Common myeloid progenitor, CD34-positive (primary cell): ENCODE measurements at regions not wholly inside any gene's neighbourhood (a gene's known extent, or its start where the extent isn't known, plus 50 kb on each side); places are given as distances from the start of the nearest gene placed in this dataset.

Experiments
- CTCF ChIA-PET: fragments of 350-600 bp; sonication (Branson Sonifier 250); formaldehyde crosslinking; loops from one replicate; lab custom pipeline; 2021; ENCODE audit warnings: antibody characterized with exemption; lab: Charles Lee
- POLR2A ChIA-PET: fragments of 350-600 bp; sonication (Branson Sonifier 250); formaldehyde crosslinking; loops from one replicate; lab custom pipeline; 2021; ENCODE audit warnings: antibody characterized with exemption; lab: Charles Lee
- DNase-seq, 3 donors: peaks; one replicate each; pipeline versions ENCODE4 v3.0.0 to v3.0.0-alpha.2; 2013
- H3K27ac ChIP-seq, 2 experiments: 1 replicate in 1 of 2; 2 replicates in 1 of 2; pipeline ENCODE4 v1.7.0; 2013; ENCODE audit warnings: inconsistent platforms in 2 of 2, low read length in 2 of 2, mild to moderate bottlenecking in 2 of 2, low read depth in 1 of 2, moderate library complexity in 1 of 2; ENCODE audit not compliant: severe bottlenecking in 2 of 2, insufficient read depth in 1 of 2, poor library complexity in 1 of 2
- H3K27me3 ChIP-seq, 5 experiments: replicated peaks in 2 of 5; 1 replicate in 3 of 5; 2 replicates in 2 of 5; pipeline versions ENCODE4 v1.6.1 to v1.7.0; 2013; ENCODE audit warnings: low read length in 4 of 5, mild to moderate bottlenecking in 2 of 5, moderate library complexity in 2 of 5, inconsistent platforms in 1 of 5; ENCODE audit not compliant: insufficient read depth in 5 of 5, control insufficient read depth in 4 of 5
- H3K36me3 ChIP-seq, 4 experiments: 1 replicate in 2 of 4; 2 replicates in 2 of 4; pipeline versions ENCODE4 v1.6.1 to v1.7.0; 2013; ENCODE audit warnings: low read length in 3 of 4, control low read depth in 1 of 4, mild to moderate bottlenecking in 1 of 4; ENCODE audit not compliant: control insufficient read depth in 4 of 4, insufficient read depth in 4 of 4
- H3K4me1 ChIP-seq, 4 experiments: 1 replicate in 3 of 4; 2 replicates in 1 of 4; pipeline versions ENCODE4 v1.6.1 to v1.7.1; 2013; ENCODE audit warnings: low read length in 3 of 4, mild to moderate bottlenecking in 3 of 4, control low read depth in 1 of 4, inconsistent platforms in 1 of 4, moderate library complexity in 1 of 4; ENCODE audit not compliant: control insufficient read depth in 4 of 4, insufficient read depth in 4 of 4; ENCODE audit errors: control extremely low read depth in 1 of 4
- H3K4me3 ChIP-seq, 7 experiments: 1 replicate in 4 of 7; 2 replicates in 3 of 7; pipeline versions ENCODE4 v1.5.1 to v1.7.0; 2013; ENCODE audit warnings: mild to moderate bottlenecking in 7 of 7, low read length in 6 of 7, moderate library complexity in 6 of 7, inconsistent platforms in 2 of 7, low read depth in 2 of 7, control low read depth in 1 of 7; ENCODE audit not compliant: insufficient read depth in 4 of 7, control insufficient read depth in 1 of 7; ENCODE audit errors: extremely low read depth in 1 of 7
- H3K9me3 ChIP-seq, 5 experiments: 1 replicate in 4 of 5; 2 replicates in 1 of 5; pipeline versions ENCODE4 v1.6.1 to v1.7.1; 2013; ENCODE audit warnings: low read length in 4 of 5, mild to moderate bottlenecking in 2 of 5, inconsistent platforms in 1 of 5, low read depth in 1 of 5, moderate library complexity in 1 of 5; ENCODE audit not compliant: control insufficient read depth in 4 of 5, insufficient read depth in 2 of 5; ENCODE audit errors: control extremely low read depth in 1 of 5
- WGBS: methylation state at CpG from one replicate; pipeline ENCODE4 v1.1.5; 2013; ENCODE audit not compliant: insufficient coverage; 5-methylcytosine and 5-hydroxymethylcytosine counted together

GRCh38 chr5:145586661-145587307 lies 248.4 kb downstream of the PRELID2 start:
- 100% methylated on average over 2 of the region's 5 CpGs for WGBS
- no peak for DNase-seq
- Histone ChIP-seq H3K27ac (no peak overlapping the region), H3K27me3 (no peaks in the 10 kb centered on the region), H3K36me3 (no peaks in the 10 kb centered on the region), H3K9me3 (no peaks in the 10 kb centered on the region), H3K4me3 (no peak overlapping the region), H3K4me1 (no peaks in the 10 kb centered on the region)
- ChIA-PET POLR2A (no interaction called here), CTCF (no interaction called here)

- CTCF ChIA-PET, result no interaction called here
- Histone ChIP-seq H3K9me3 (peaks cover 0 to 6% (median 0%) of the 10 kb centered on the region in 5 experiments), H3K4me1 (no peaks in the 10 kb centered on the region), H3K4me3 (no peak overlapping the region), H3K36me3 (no peaks in the 10 kb centered on the region), H3K27ac (no peak overlapping the region), H3K27me3 (no peaks in the 10 kb centered on the region)
- 93% methylated on average over 3 of the region's 5 CpGs for WGBS
- no peak for DNase-seq
- POLR2A ChIA-PET, result no interaction called here
Measured at GRCh38 chr5:145585443-145586148, 249.5 kb downstream of the PRELID2 start.

- WGBS, result no CpG with 5 or more reads among the region's 1 CpG
- DNase-seq, result no peak
- Histone ChIP-seq H3K9me3 (peaks cover 0 to 24% (median 0%) of the 10 kb centered on the region in 5 experiments), H3K4me3 (no peak overlapping the region), H3K4me1 (no peaks in the 10 kb centered on the region), H3K27ac (no peak overlapping the region), H3K36me3 (no peaks in the 10 kb centered on the region), H3K27me3 (no peaks in the 10 kb centered on the region)
- ChIA-PET POLR2A (no interaction called here), CTCF (no interaction called here)
Measured at GRCh38 chr5:145579301-145579700, 255.8 kb downstream of the PRELID2 start.

- ChIA-PET CTCF (no interaction called here), POLR2A (no interaction called here)
- Histone ChIP-seq H3K27ac (no peak overlapping the region), H3K4me3 (no peak overlapping the region), H3K36me3 (no peaks in the 10 kb centered on the region), H3K4me1 (no peaks in the 10 kb centered on the region), H3K9me3 (peaks cover 0 to 21% (median 3%) of the 10 kb centered on the region in 5 experiments), H3K27me3 (no peaks in the 10 kb centered on the region)
- 90% methylated on average over 2 of the region's 3 CpGs for WGBS
- DNase-seq, result no peak
Measured at GRCh38 chr5:145574889-145575573, 260.1 kb downstream of the PRELID2 start.

- H3K9me3 ChIP-seq, result peaks cover 0 to 2% (median 0%) of the 10 kb centered on the region in 5 experiments
- no peak overlapping the region for H3K4me3 ChIP-seq
- H3K36me3 ChIP-seq, result no peaks in the 10 kb centered on the region
- no peak for DNase-seq
- ChIA-PET CTCF (no interaction called here), POLR2A (no interaction called here)
- no peak overlapping the region for H3K27ac ChIP-seq
- no peaks in the 10 kb centered on the region for H3K4me1 ChIP-seq
- H3K27me3 ChIP-seq, result no peaks in the 10 kb centered on the region
Measured at GRCh38 chr5:145568581-145568980, 266.6 kb downstream of the PRELID2 start.

- ChIA-PET POLR2A (no interaction called here), CTCF (no interaction called here)
- WGBS, result 89% methylated on average over 4 of the region's 4 CpGs
- DNase-seq, result no peak
- no peaks in the 10 kb centered on the region for H3K36me3 ChIP-seq
- no peak overlapping the region for H3K27ac ChIP-seq
- no peaks in the 10 kb centered on the region for H3K9me3 ChIP-seq
- no peaks in the 10 kb centered on the region for H3K4me1 ChIP-seq
- H3K27me3 ChIP-seq, result no peaks in the 10 kb centered on the region
- no peak overlapping the region for H3K4me3 ChIP-seq
Measured at GRCh38 chr5:145562931-145563330, 272.2 kb downstream of the PRELID2 start.

GRCh38 chr5:145558288-145558687 lies 276.9 kb downstream of the PRELID2 start:
- Histone ChIP-seq H3K27ac (no peak overlapping the region), H3K36me3 (no peaks in the 10 kb centered on the region), H3K27me3 (no peaks in the 10 kb centered on the region), H3K4me3 (no peak overlapping the region), H3K4me1 (no peaks in the 10 kb centered on the region), H3K9me3 (no peaks in the 10 kb centered on the region)
- 100% methylated on average over 1 of the region's 1 CpG for WGBS
- no peak for DNase-seq
- CTCF ChIA-PET, result no interaction called here
- POLR2A ChIA-PET, result no interaction called here
